Right atrium auricular region (tissue), 2 donors: ENCODE measurements at regions not wholly inside any gene's neighbourhood (a gene's known extent, or its start where the extent isn't known, plus 50 kb on each side); places are given as distances from the start of the nearest gene placed in this dataset.
"Not testable (repeated sequence)": the region's sequence is repeated elsewhere in the genome, so short reads cannot be mapped to it uniquely, and the experiment has no call there.

Experiments
- DNase-seq: peaks from one replicate; pipeline ENCODE4 v3.0.0-alpha.2; 2019; ENCODE audit warnings: low spot score
- H3K27ac ChIP-seq, 2 donors: fragments of 200-600 bp; sonication (generic); 1 replicate in 1 of 2; 2 replicates in 1 of 2; pipeline ENCODE4 v1.5.1; 2016 to 2019
- H3K27me3 ChIP-seq, 2 donors: fragments of 200-600 bp; sonication (generic); one replicate each; pipeline versions ENCODE4 v1.5.1 to v1.6.0; 2017 to 2019
- H3K36me3 ChIP-seq: fragments of 200-600 bp; sonication (generic); one replicate; pipeline ENCODE4 v1.5.1; 2016
- H3K4me1 ChIP-seq, 2 donors: fragments of 200-600 bp; sonication (generic); one replicate each; pipeline versions ENCODE4 v1.5.1 to v1.6.0; 2017 to 2019
- H3K4me3 ChIP-seq, 2 donors: fragments of 200-600 bp; sonication (generic); 1 replicate in 1 of 2; 2 replicates in 1 of 2; pipeline ENCODE4 v1.5.1; 2017 to 2019; ENCODE audit warnings: mild to moderate bottlenecking in 1 of 2, moderate library complexity in 1 of 2
- H3K9me3 ChIP-seq, 2 donors: fragments of 200-600 bp; sonication (generic); one replicate each; pipeline ENCODE4 v1.5.1; 2019
- TF ChIP-seq, protein P1 (sequence below), 2 donors: fragments of 200-600 bp; sonication (generic); IDR thresholded peaks; one replicate each; pipeline ENCODE4 v1.5.1; 2019; ENCODE audit warnings: antibody characterized with exemption in 2 of 2

GRCh38 chr13:86606264-86606663 is 807.0 kb upstream of the SLITRK6 start:
- Histone ChIP-seq H3K9me3 (no peaks in the 10 kb centered on the region), H3K36me3 (no peaks in the 10 kb centered on the region), H3K4me1 (no peaks in the 10 kb centered on the region), H3K4me3 (no peak overlapping the region), H3K27ac (no peak overlapping the region), H3K27me3 (no peaks in the 10 kb centered on the region)
- no peak for DNase-seq
- TF ChIP-seq, protein P1, sequence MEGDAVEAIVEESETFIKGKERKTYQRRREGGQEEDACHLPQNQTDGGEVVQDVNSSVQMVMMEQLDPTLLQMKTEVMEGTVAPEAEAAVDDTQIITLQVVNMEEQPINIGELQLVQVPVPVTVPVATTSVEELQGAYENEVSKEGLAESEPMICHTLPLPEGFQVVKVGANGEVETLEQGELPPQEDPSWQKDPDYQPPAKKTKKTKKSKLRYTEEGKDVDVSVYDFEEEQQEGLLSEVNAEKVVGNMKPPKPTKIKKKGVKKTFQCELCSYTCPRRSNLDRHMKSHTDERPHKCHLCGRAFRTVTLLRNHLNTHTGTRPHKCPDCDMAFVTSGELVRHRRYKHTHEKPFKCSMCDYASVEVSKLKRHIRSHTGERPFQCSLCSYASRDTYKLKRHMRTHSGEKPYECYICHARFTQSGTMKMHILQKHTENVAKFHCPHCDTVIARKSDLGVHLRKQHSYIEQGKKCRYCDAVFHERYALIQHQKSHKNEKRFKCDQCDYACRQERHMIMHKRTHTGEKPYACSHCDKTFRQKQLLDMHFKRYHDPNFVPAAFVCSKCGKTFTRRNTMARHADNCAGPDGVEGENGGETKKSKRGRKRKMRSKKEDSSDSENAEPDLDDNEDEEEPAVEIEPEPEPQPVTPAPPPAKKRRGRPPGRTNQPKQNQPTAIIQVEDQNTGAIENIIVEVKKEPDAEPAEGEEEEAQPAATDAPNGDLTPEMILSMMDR (IDR thresholded peaks at IDR 0.05), result no peak

DNA sequence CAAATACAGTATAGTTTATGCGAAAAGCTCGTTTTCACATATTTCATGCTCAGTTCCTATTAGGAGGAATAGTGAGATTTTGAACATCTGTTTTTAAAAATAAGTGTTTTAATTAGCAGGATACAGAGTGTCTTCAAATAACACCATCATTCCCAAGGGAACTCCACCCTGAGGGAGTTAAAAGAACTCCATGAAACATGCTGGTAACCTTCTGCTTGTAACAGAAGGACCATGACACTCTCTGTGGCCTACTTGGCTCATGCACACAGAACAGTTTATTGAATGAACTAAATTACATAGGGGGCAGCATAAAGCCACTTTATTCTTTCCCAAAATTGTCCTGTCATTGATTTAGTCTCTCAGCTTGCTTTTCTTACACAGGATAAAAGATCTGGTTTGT is 809.5 kb upstream of the SLITRK6 start:
- Histone ChIP-seq H3K36me3 (no peaks in the 10 kb centered on the region), H3K27ac (no peak overlapping the region), H3K4me3 (no peak overlapping the region), H3K27me3 (no peaks in the 10 kb centered on the region), H3K9me3 (peaks cover 0 to 3% of the 10 kb centered on the region in 2 donors), H3K4me1 (no peaks in the 10 kb centered on the region)
- DNase-seq, result no peak
- TF ChIP-seq, protein P1 (IDR thresholded peaks at IDR 0.05), result no peak

DNA sequence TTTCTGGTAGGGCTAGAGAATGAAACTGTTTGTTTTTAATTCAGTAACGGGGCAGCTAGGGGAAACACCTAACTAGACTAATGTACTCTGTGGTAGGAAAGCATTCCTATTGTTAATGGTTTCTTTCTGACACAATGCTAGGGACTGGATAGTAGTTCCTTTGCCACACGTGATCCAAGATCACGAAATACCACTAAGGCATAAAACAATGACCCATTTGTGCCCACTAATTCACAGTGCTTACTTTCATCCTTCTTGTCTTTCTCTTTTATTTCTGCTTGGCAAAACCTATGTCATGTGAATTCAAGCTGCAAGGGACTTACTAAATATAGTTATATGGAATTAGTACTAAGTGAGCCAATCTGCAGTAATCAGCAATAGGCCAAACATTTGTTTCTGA is 834.1 kb upstream of the SLITRK6 start:
- TF ChIP-seq, protein P1 (IDR thresholded peaks at IDR 0.05), result no peak
- Histone ChIP-seq H3K4me3 (no peak overlapping the region), H3K27ac (no peak overlapping the region), H3K36me3 (no peaks in the 10 kb centered on the region), H3K27me3 (no peaks in the 10 kb centered on the region), H3K9me3 (no peaks in the 10 kb centered on the region), H3K4me1 (no peaks in the 10 kb centered on the region)
- no peak for DNase-seq

- H3K4me3 ChIP-seq, DNase-seq, H3K9me3 ChIP-seq, H3K36me3 ChIP-seq, H3K27me3 ChIP-seq, H3K4me1 ChIP-seq, H3K27ac ChIP-seq: not testable (repeated sequence)
Measured at GRCh38 chr13:86651171-86651570, 852.0 kb upstream of the SLITRK6 start.

DNA sequence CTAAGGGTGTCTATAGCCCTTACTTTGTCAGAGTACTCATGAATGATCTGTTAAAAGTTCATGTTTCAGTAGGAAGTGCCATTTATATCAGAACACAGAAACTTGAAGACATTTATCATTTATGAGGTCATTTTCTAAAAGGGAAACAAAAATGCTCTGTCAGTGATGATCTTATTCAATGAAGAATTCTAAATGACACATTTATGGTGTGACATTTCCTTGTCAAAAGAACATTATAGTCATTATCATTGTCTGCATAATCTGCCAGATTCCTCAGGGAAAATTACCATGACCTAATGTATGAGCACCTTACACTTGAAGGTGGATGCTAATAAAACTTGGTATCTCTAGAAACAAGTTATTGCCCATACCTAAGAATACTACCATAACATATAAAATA is 853.8 kb upstream of the SLITRK6 start:
- no peaks in the 10 kb centered on the region for H3K9me3 ChIP-seq
- H3K27me3 ChIP-seq, result no peaks in the 10 kb centered on the region
- no peak for DNase-seq
- no peak overlapping the region for H3K27ac ChIP-seq
- H3K36me3 ChIP-seq, result no peaks in the 10 kb centered on the region
- TF ChIP-seq, protein P1 (IDR thresholded peaks at IDR 0.05), result no peak
- H3K4me1 ChIP-seq, result no peaks in the 10 kb centered on the region
- H3K4me3 ChIP-seq, result no peak overlapping the region

DNA sequence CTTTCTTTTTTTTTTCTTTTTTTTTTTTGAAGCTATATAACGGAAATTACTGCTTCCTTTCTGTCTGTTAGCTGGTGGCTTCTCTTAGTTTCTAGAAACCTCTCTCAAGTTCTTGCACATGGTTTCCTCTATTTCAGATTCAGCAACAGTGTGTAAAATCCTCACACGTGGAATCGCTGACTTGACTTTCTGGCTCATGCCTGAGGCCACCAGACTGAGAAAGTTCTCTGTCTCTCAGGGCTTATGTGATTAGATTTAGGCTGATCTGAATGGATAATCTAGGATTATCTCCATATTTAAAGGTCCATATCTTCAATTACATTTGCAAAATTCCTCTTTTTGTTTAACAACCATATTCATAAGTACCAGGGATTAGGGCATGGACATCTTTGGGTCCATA is 856.3 kb upstream of the SLITRK6 start:
- H3K27ac ChIP-seq, result no peak overlapping the region
- TF ChIP-seq, protein P1 (IDR thresholded peaks at IDR 0.05), result no peak
- no peak for DNase-seq
- H3K9me3 ChIP-seq, result no peaks in the 10 kb centered on the region
- no peaks in the 10 kb centered on the region for H3K27me3 ChIP-seq
- no peak overlapping the region for H3K4me3 ChIP-seq
- H3K4me1 ChIP-seq, result no peaks in the 10 kb centered on the region
- H3K36me3 ChIP-seq, result no peaks in the 10 kb centered on the region
